SK-N-SH treated with all-trans-retinoic acid at 6 μM for 48 hours (cell line): ENCODE measurements at regions not wholly inside any gene's neighbourhood (a gene's known extent, or its start where the extent isn't known, plus 50 kb on each side); places are given as distances from the start of the nearest gene placed in this dataset.

Source experiments
- ATAC-seq: fragments of 200-7000 bp; cut with Tn5 transposase; 3 replicates; pipeline ENCODE4 v1.9.1; 2020; ENCODE audit warnings: mild to moderate bottlenecking, moderate library complexity
- BACH2 ChIP-seq: fragments of 250-450 bp; sonication (Bioruptor Pico); IDR thresholded peaks from 2 replicates; pipeline ENCODE4 v1.9.0; 2021; ENCODE audit warnings: mild to moderate bottlenecking, borderline replicate concordance
- CREB5 ChIP-seq: fragments of 250-450 bp; sonication (Bioruptor Pico); IDR thresholded peaks from 2 replicates; pipeline ENCODE4 v1.5.1; 2020; ENCODE audit warnings: low read depth, mild to moderate bottlenecking, moderate library complexity
- CSDC2 ChIP-seq: fragments of 250-450 bp; sonication (Bioruptor Pico); IDR thresholded peaks from 2 replicates; pipeline ENCODE4 v1.5.0; 2020; ENCODE audit warnings: mild to moderate bottlenecking, moderate library complexity
- CSRNP3 ChIP-seq: fragments of 250-450 bp; sonication (Bioruptor Pico); IDR thresholded peaks from 2 replicates; pipeline ENCODE4 v1.5.1; 2021; ENCODE audit warnings: mild to moderate bottlenecking, moderate library complexity
- ESRRG ChIP-seq: fragments of 250-450 bp; sonication (Bioruptor Pico); IDR thresholded peaks from 2 replicates; pipeline ENCODE4 v1.6.1; 2021; ENCODE audit warnings: mild to moderate bottlenecking
- GLIS3 ChIP-seq: fragments of 250-450 bp; sonication (Bioruptor Pico); IDR thresholded peaks from 2 replicates; pipeline ENCODE4 v1.5.0; 2020; ENCODE audit warnings: mild to moderate bottlenecking, moderate library complexity
- ISL1 ChIP-seq: fragments of 250-450 bp; sonication (Bioruptor Pico); IDR thresholded peaks from 2 replicates; pipeline ENCODE4 v2.1.2; 2022; ENCODE audit warnings: mild to moderate bottlenecking, moderate library complexity
- OSR1 ChIP-seq: fragments of 250-450 bp; sonication (Bioruptor Pico); IDR thresholded peaks from 2 replicates; pipeline ENCODE4 v1.8.0; 2022; ENCODE audit warnings: moderate library complexity, mild to moderate bottlenecking, inconsistent platforms
- PATZ1 ChIP-seq: fragments of 250-450 bp; sonication (Bioruptor Pico); IDR thresholded peaks from 2 replicates; pipeline ENCODE4 v1.8.0; 2020; ENCODE audit warnings: mild to moderate bottlenecking, moderate library complexity, borderline replicate concordance
- POU6F1 ChIP-seq: fragments of 250-450 bp; sonication (Bioruptor Pico); IDR thresholded peaks from 2 replicates; pipeline ENCODE4 v1.8.0; 2021; ENCODE audit warnings: low read depth, mild to moderate bottlenecking, moderate library complexity, borderline replicate concordance
- PPARA ChIP-seq: fragments of 250-450 bp; sonication (Bioruptor Pico); IDR thresholded peaks from 2 replicates; pipeline ENCODE4 v1.5.0; 2020; ENCODE audit warnings: mild to moderate bottlenecking, borderline replicate concordance
- RARB ChIP-seq: fragments of 250-450 bp; sonication (Bioruptor Pico); IDR thresholded peaks from 2 replicates; pipeline ENCODE4 v1.8.0; 2021; ENCODE audit warnings: mild to moderate bottlenecking, moderate library complexity
- SNAI2 ChIP-seq: fragments of 250-450 bp; sonication (Bioruptor Pico); IDR thresholded peaks from 2 replicates; pipeline ENCODE4 v1.5.0; 2020; ENCODE audit warnings: mild to moderate bottlenecking, moderate library complexity
- TCF4 ChIP-seq: fragments of 250-450 bp; sonication (Bioruptor Pico); IDR thresholded peaks from 2 replicates; pipeline ENCODE4 v1.8.0; 2021; ENCODE audit warnings: mild to moderate bottlenecking, moderate library complexity, borderline replicate concordance
- TOX ChIP-seq: fragments of 250-450 bp; sonication (Bioruptor Pico); IDR thresholded peaks from 2 replicates; pipeline ENCODE4 v1.8.0; 2021; ENCODE audit warnings: mild to moderate bottlenecking, moderate library complexity, borderline replicate concordance
- TSHZ2 ChIP-seq: fragments of 250-450 bp; sonication (Bioruptor Pico); IDR thresholded peaks from 2 replicates; pipeline ENCODE4 v1.5.0; 2020; ENCODE audit warnings: mild to moderate bottlenecking, moderate library complexity
- ZC3H10 ChIP-seq: fragments of 250-450 bp; sonication (Bioruptor Pico); IDR thresholded peaks from 2 replicates; pipeline ENCODE4 v1.5.1; 2021; ENCODE audit warnings: mild to moderate bottlenecking, moderate library complexity
- ZFP3 ChIP-seq: fragments of 250-450 bp; sonication (Bioruptor Pico); IDR thresholded peaks from 2 replicates; pipeline ENCODE4 v1.5.0; 2020; ENCODE audit warnings: mild to moderate bottlenecking, moderate library complexity
- ZFP30 ChIP-seq: fragments of 450-650 bp; formaldehyde crosslinking; IDR thresholded peaks from 2 replicates; pipeline ENCODE4 v1.5.0; 2022; ENCODE audit warnings: mild to moderate bottlenecking, moderate library complexity
- ZNF565 ChIP-seq: fragments of 450-650 bp; formaldehyde crosslinking; conservative IDR thresholded peaks from 2 replicates; pipeline ENCODE4 v1.5.0; 2020; ENCODE audit warnings: low read depth, mild to moderate bottlenecking, moderate library complexity
- ZNF70 ChIP-seq: fragments of 450-650 bp; formaldehyde crosslinking; IDR thresholded peaks from 2 replicates; pipeline ENCODE4 v1.5.0; 2020; ENCODE audit warnings: mild to moderate bottlenecking, moderate library complexity
- ZNF8 ChIP-seq: fragments of 450-650 bp; formaldehyde crosslinking; IDR thresholded peaks from 2 replicates; pipeline ENCODE4 v1.5.0; 2020; ENCODE audit warnings: mild to moderate bottlenecking, moderate library complexity

GRCh38 chr7:69338144-69338543 is 260.1 kb upstream of the AUTS2 start:
- no peak for ATAC-seq
- TF ChIP-seq TOX (no peak), POU6F1 (CRISPR knock-in tag) (no peak), TCF4 (CRISPR knock-in tag) (no peak), CREB5 (CRISPR knock-in tag) (no peak), PATZ1 (CRISPR knock-in tag) (no peak), BACH2 (CRISPR knock-in tag) (no peak), CSDC2 (CRISPR knock-in tag) (no peak), OSR1 (CRISPR knock-in tag) (no peak), CSRNP3 (CRISPR knock-in tag) (no peak), ESRRG (no peak), ZNF565 (CRISPR knock-in tag) (no peak), ZNF8 (CRISPR knock-in tag) (no peak)

GRCh38 chr7:69341288-69341687 is 257.0 kb upstream of the AUTS2 start:
- TF ChIP-seq ZFP3 (CRISPR knock-in tag) (no peak), TCF4 (CRISPR knock-in tag) (no peak), PPARA (no peak), GLIS3 (CRISPR knock-in tag) (no peak), CSDC2 (CRISPR knock-in tag) (no peak), ZNF70 (CRISPR knock-in tag) (no peak), ZNF8 (CRISPR knock-in tag) (no peak), RARB (no peak), TOX (no peak), CSRNP3 (CRISPR knock-in tag) (no peak), CREB5 (CRISPR knock-in tag) (no peak), ZC3H10 (CRISPR knock-in tag) (no peak), OSR1 (CRISPR knock-in tag) (no peak)

GRCh38 chr7:69342154-69342884 is 256.0 kb upstream of the AUTS2 start:
- no peak for ATAC-seq
- TF ChIP-seq PATZ1 (CRISPR knock-in tag) (no peak), ISL1 (CRISPR knock-in tag) (no peak), SNAI2 (no peak), BACH2 (CRISPR knock-in tag) (no peak), ZNF70 (CRISPR knock-in tag) (no peak), GLIS3 (CRISPR knock-in tag) (no peak), ESRRG (no peak), OSR1 (CRISPR knock-in tag) (no peak), TSHZ2 (CRISPR knock-in tag) (no peak), RARB (no peak), TOX (no peak), ZFP30 (CRISPR knock-in tag) (no peak), CSDC2 (CRISPR knock-in tag) (no peak)

More at GRCh38 chr7:69341288-69341687, 257.0 kb upstream of the AUTS2 start:
- no peak for ATAC-seq
